OCI-LY3 (cell line): ENCODE measurements at regions not wholly inside any gene's neighbourhood (a gene's known extent, or its start where the extent isn't known, plus 50 kb on each side); places are given as distances from the start of the nearest gene placed in this dataset.

Source experiments
- H2AFZ ChIP-seq: fragments of 200-600, 300-600 bp; shearing (Covaris generic); 2 replicates; pipeline ENCODE4 v1.6.0; 2014; ENCODE audit warnings: antibody characterized with exemption, low read depth, low read length
- H3K27ac ChIP-seq: fragments of 200-600, 300-600 bp; sonication (generic); 2 replicates; pipeline ENCODE4 v1.5.1; 2014; ENCODE audit warnings: mild to moderate bottlenecking, low read length, moderate library complexity, mixed read lengths
- H3K27me3 ChIP-seq: fragments of 200-600, 300-600 bp; sonication (generic); 2 replicates; pipeline ENCODE4 v1.6.1; 2014; ENCODE audit warnings: low read depth, low read length, mixed read lengths
- H3K36me3 ChIP-seq: fragments of 200-600, 300-600 bp; sonication (generic); replicated peaks from 2 replicates; pipeline ENCODE3; 2014; ENCODE audit warnings: low read depth, low read length, mixed read lengths
- H3K4me1 ChIP-seq: fragments of 300-600, 200-600 bp; sonication (generic); 2 replicates; pipeline ENCODE4 v1.6.1; 2014; ENCODE audit warnings: low read length, mixed read lengths
- H3K4me2 ChIP-seq: fragments of 200-600, 300-600 bp; sonication (generic); 2 replicates; pipeline ENCODE4 v1.6.1; 2014; ENCODE audit warnings: low read length, mixed read lengths
- H3K4me3 ChIP-seq: fragments of 300-600, 200-600 bp; sonication (generic); 2 replicates; pipeline ENCODE4 v1.5.1; 2014; ENCODE audit warnings: antibody characterized with exemption, mild to moderate bottlenecking, low read length, moderate library complexity
- H3K79me2 ChIP-seq: fragments of 300-600, 200-600 bp; shearing (Covaris generic); 2 replicates; pipeline ENCODE4 v1.6.1; 2014; ENCODE audit warnings: mild to moderate bottlenecking, low read length, mixed read lengths
- H3K9ac ChIP-seq: fragments of 300-600, 200-600 bp; shearing (Covaris generic); 2 replicates; pipeline ENCODE4 v1.6.0; 2014; ENCODE audit warnings: mild to moderate bottlenecking, low read length, moderate library complexity
- H3K9me3 ChIP-seq: fragments of 200-600, 300-600 bp; shearing (Covaris generic); 2 replicates; pipeline ENCODE4 v1.6.1; 2014; ENCODE audit warnings: low read length, mixed read lengths; ENCODE audit not compliant: insufficient read depth
- H4K20me1 ChIP-seq: fragments of 200-600, 300-600 bp; sonication (generic); 2 replicates; pipeline ENCODE4 v1.6.1; 2016; ENCODE audit warnings: low read length, mixed read lengths; ENCODE audit not compliant: insufficient read depth
- EZH2phosphoT487 ChIP-seq: fragments of 200-600 bp; shearing (Covaris generic); IDR thresholded peaks from 2 replicates; pipeline ENCODE4 v1.6.1; 2018; ENCODE audit warnings: antibody characterized with exemption, mixed run types, low read depth
- TF ChIP-seq, protein P1 (sequence below): fragments of 200-600, 300-600 bp; sonication (generic); IDR thresholded peaks from 2 replicates; pipeline ENCODE4 v1.5.1; 2014; ENCODE audit warnings: antibody characterized with exemption, low read length, low read depth

DNA sequence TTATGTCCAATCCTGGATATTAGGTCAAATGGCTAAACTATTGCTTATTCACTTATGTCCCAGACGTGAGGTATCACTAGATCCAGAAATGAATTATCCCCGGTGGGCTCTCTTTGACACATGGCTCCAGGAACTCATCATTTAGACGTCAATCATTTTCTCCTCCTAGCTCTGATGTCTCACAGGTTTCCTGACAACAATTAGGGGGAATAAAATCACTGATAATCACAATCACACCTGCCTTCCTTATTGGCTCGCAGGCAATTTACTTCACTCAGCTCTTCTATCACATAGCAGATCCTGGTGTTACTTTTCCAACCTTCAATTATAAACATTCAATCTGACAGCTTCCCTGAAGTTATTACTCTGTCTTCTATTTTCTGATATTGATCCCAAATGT lies 634.0 kb upstream of the TENM4 start:
- Histone ChIP-seq H3K79me2 (no peaks in the 10 kb centered on the region), H3K9me3 (peaks cover 3% of the 10 kb centered on the region; the same call in 1 of the 2 replicates), H3K4me3 (no peak overlapping the region), H3K9ac (no peak overlapping the region), H4K20me1 (no peaks in the 10 kb centered on the region), H3K36me3 (no peaks in the 10 kb centered on the region), H2AFZ (no peak overlapping the region), H3K27me3 (peaks cover 6% of the 10 kb centered on the region), H3K4me1 (peaks cover 30% of the 10 kb centered on the region), H3K4me2 (no peak overlapping the region), H3K27ac (no peak overlapping the region)
- TF ChIP-seq, protein P1, sequence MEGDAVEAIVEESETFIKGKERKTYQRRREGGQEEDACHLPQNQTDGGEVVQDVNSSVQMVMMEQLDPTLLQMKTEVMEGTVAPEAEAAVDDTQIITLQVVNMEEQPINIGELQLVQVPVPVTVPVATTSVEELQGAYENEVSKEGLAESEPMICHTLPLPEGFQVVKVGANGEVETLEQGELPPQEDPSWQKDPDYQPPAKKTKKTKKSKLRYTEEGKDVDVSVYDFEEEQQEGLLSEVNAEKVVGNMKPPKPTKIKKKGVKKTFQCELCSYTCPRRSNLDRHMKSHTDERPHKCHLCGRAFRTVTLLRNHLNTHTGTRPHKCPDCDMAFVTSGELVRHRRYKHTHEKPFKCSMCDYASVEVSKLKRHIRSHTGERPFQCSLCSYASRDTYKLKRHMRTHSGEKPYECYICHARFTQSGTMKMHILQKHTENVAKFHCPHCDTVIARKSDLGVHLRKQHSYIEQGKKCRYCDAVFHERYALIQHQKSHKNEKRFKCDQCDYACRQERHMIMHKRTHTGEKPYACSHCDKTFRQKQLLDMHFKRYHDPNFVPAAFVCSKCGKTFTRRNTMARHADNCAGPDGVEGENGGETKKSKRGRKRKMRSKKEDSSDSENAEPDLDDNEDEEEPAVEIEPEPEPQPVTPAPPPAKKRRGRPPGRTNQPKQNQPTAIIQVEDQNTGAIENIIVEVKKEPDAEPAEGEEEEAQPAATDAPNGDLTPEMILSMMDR = no peak
- TF ChIP-seq EZH2phosphoT487 = no peak

DNA sequence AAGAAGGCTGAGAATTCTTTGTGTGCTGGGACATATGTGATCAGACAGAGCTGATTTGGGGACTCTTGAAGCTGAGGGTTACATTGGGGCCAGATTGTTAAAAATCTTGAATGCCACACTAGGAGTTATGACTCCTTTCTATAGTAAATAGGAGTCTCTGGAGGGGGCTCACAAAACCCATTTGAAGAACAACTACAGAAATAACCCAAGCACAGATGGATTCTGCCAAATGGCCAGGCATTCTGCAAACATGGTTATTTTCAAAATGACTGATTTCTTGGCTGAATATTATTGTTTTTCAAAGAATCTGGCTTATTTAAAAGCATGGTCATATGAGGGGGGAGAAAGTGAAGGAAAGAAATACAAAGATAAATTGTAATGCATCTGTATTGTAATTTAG lies 625.5 kb upstream of the TENM4 start:
- no peak overlapping the region for H3K27ac ChIP-seq
- H3K4me3 ChIP-seq = no peak overlapping the region
- no peak overlapping the region for H3K9ac ChIP-seq
- no peak overlapping the region for H2AFZ ChIP-seq
- no peak overlapping the region for H3K4me2 ChIP-seq
- no peak for TF ChIP-seq EZH2phosphoT487
- TF ChIP-seq, protein P1 = no peak
- H3K4me1 ChIP-seq = no peaks in the 10 kb centered on the region
- H3K36me3 ChIP-seq = no peaks in the 10 kb centered on the region
- no peaks in the 10 kb centered on the region for H3K79me2 ChIP-seq
- H4K20me1 ChIP-seq = no peaks in the 10 kb centered on the region
- H3K9me3 ChIP-seq = no peaks in the 10 kb centered on the region
- no peaks in the 10 kb centered on the region for H3K27me3 ChIP-seq

DNA sequence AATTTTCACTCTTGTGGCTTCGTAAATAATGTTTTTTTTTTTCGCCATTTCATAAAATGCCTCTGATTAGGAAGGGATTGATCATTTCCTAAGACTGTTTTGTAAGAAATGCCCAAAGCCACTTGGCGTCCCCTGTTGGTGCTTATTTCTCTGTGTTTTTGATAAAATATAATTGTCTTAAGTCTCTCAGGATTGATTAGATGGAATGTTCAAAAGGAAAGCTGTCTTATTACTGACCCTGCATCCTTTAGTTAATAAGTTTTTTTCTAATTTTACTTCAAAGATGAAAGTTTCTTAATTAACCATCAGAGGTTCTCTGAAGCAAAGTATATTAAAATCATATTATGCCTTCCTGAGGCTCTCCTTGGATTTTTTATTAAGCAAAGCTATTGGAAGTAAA lies 624.3 kb upstream of the TENM4 start:
- H3K36me3 ChIP-seq = no peaks in the 10 kb centered on the region
- H3K79me2 ChIP-seq = no peaks in the 10 kb centered on the region
- no peak overlapping the region for H3K4me3 ChIP-seq
- H3K4me2 ChIP-seq = no peak overlapping the region
- H3K9ac ChIP-seq = no peak overlapping the region
- no peaks in the 10 kb centered on the region for H3K9me3 ChIP-seq
- TF ChIP-seq, protein P1 = no peak
- TF ChIP-seq EZH2phosphoT487 = no peak
- H4K20me1 ChIP-seq = no peaks in the 10 kb centered on the region
- no peak overlapping the region for H2AFZ ChIP-seq
- H3K27me3 ChIP-seq = no peaks in the 10 kb centered on the region
- no peaks in the 10 kb centered on the region for H3K4me1 ChIP-seq
- no peak overlapping the region for H3K27ac ChIP-seq

DNA sequence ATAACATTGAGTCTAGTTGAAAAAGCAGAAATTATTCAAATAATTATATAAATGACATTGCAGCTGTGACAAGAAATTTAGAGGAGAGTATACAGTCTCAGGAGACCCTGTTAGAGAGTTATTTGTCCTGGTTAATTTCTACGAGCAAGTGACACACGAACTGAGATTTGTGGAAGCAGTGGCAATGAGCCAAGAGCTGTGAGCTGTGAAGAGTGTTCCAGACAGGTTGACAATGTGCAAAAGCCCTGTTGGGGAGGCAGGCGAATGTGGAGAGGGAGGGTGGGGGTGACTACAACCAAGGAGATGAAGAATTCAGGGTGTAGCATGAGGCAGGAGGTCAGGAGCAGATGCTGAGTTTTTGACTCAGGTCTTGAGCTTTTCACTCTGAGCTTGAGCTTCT lies 620.2 kb upstream of the TENM4 start:
- no peaks in the 10 kb centered on the region for H3K79me2 ChIP-seq
- H3K9ac ChIP-seq = no peak overlapping the region
- H3K4me3 ChIP-seq = no peak overlapping the region
- H2AFZ ChIP-seq = no peak overlapping the region
- H4K20me1 ChIP-seq = no peaks in the 10 kb centered on the region
- no peak overlapping the region for H3K27ac ChIP-seq
- H3K4me2 ChIP-seq = no peak overlapping the region
- H3K36me3 ChIP-seq = no peaks in the 10 kb centered on the region
- no peaks in the 10 kb centered on the region; the same call in 1 of the 2 replicates for H3K4me1 ChIP-seq
- no peaks in the 10 kb centered on the region for H3K9me3 ChIP-seq
- TF ChIP-seq, protein P1 = no peak
- no peak for TF ChIP-seq EZH2phosphoT487
- H3K27me3 ChIP-seq = no peaks in the 10 kb centered on the region
